HFFc6 (cell line): ENCODE measurements at regions not wholly inside any gene's neighbourhood (a gene's known extent, or its start where the extent isn't known, plus 50 kb on each side); places are given as distances from the start of the nearest gene placed in this dataset.

Experiments used
- DNase-seq: peaks from one replicate; pipeline ENCODE4 v3.0.0-alpha.2; 2018
- H3K27ac Mint-ChIP-seq: 2 replicates; pipeline ENCODE4 v1.8.0; 2020; ENCODE audit warnings: mild to moderate bottlenecking, mixed read lengths
- H3K27me3 Mint-ChIP-seq: 2 replicates; pipeline ENCODE4 v1.8.0; 2021; ENCODE audit warnings: mild to moderate bottlenecking, moderate library complexity, mixed read lengths; ENCODE audit not compliant: insufficient read depth
- H3K36me3 Mint-ChIP-seq: 2 replicates; pipeline ENCODE4 v1.8.0; 2021; ENCODE audit warnings: low read depth, mixed read lengths
- H3K4me1 Mint-ChIP-seq: 2 replicates; pipeline ENCODE4 v1.8.0; 2020; ENCODE audit warnings: low read depth, mixed read lengths
- H3K4me3 Mint-ChIP-seq: 2 replicates; pipeline ENCODE4 v1.8.0; 2020; ENCODE audit warnings: mild to moderate bottlenecking, moderate library complexity, mixed read lengths
- H3K9me3 Mint-ChIP-seq: 2 replicates; pipeline ENCODE4 v1.8.0; 2020; ENCODE audit warnings: mild to moderate bottlenecking, mixed read lengths
- CTCF ChIP-seq: fragments of 200-600 bp; sonication (generic); IDR thresholded peaks from 2 replicates; pipeline ENCODE4 v1.5.0; 2021; ENCODE audit warnings: antibody characterized with exemption, mild to moderate bottlenecking

- DNase-seq: no peak
- H3K4me3 Mint-ChIP-seq: no peak overlapping the region
- H3K4me1 Mint-ChIP-seq: no peaks in the 10 kb centered on the region
- H3K27me3 Mint-ChIP-seq: no peaks in the 10 kb centered on the region; the same call in 1 of the 2 replicates
- TF ChIP-seq CTCF: no peak
- no peak overlapping the region for H3K27ac Mint-ChIP-seq
- peaks cover 40% of the 10 kb centered on the region for H3K9me3 Mint-ChIP-seq
- H3K36me3 Mint-ChIP-seq: peaks cover 11% of the 10 kb centered on the region; the same call in 1 of the 2 replicates
Observed at GRCh38 chr14:82309199-82309598, 775.5 kb upstream of the SEL1L start.

GRCh38 chr14:82313889-82314288 lies 780.2 kb upstream of the SEL1L start:
- 0 out of 2 replicates have a peak, but pooled peaks cover 1% of the 10 kb centered on the region for H3K36me3 Mint-ChIP-seq
- H3K9me3 Mint-ChIP-seq: peaks cover 50% of the 10 kb centered on the region
- DNase-seq: no peak
- H3K27me3 Mint-ChIP-seq: no peaks in the 10 kb centered on the region
- no peak overlapping the region for H3K4me3 Mint-ChIP-seq
- no peaks in the 10 kb centered on the region for H3K4me1 Mint-ChIP-seq
- no peak for TF ChIP-seq CTCF
- H3K27ac Mint-ChIP-seq: no peak overlapping the region

GRCh38 chr14:82328442-82328841 lies 794.8 kb upstream of the SEL1L start:
- no peak for DNase-seq
- Mint-ChIP-seq H3K4me1 (no peaks in the 10 kb centered on the region), H3K36me3 (no peaks in the 10 kb centered on the region), H3K4me3 (no peak overlapping the region), H3K9me3 (peaks cover 32% of the 10 kb centered on the region), H3K27me3 (no peaks in the 10 kb centered on the region), H3K27ac (no peak overlapping the region)
- no peak for TF ChIP-seq CTCF

- H3K4me3 Mint-ChIP-seq: no peak overlapping the region
- H3K27ac Mint-ChIP-seq: no peak overlapping the region
- no peaks in the 10 kb centered on the region for H3K27me3 Mint-ChIP-seq
- H3K4me1 Mint-ChIP-seq: no peaks in the 10 kb centered on the region
- peaks cover 62% of the 10 kb centered on the region for H3K9me3 Mint-ChIP-seq
- H3K36me3 Mint-ChIP-seq: no peaks in the 10 kb centered on the region
- no peak for DNase-seq
- no peak for TF ChIP-seq CTCF
Observed at GRCh38 chr14:82341261-82341810, 807.7 kb upstream of the SEL1L start.

- H3K36me3 Mint-ChIP-seq: no peaks in the 10 kb centered on the region
- TF ChIP-seq CTCF: no peak
- no peak overlapping the region for H3K4me3 Mint-ChIP-seq
- H3K9me3 Mint-ChIP-seq: peaks cover 57% of the 10 kb centered on the region
- no peak for DNase-seq
- H3K27me3 Mint-ChIP-seq: no peaks in the 10 kb centered on the region
- H3K27ac Mint-ChIP-seq: no peak overlapping the region
- no peaks in the 10 kb centered on the region for H3K4me1 Mint-ChIP-seq
Observed at GRCh38 chr14:82342596-82342995, 808.9 kb upstream of the SEL1L start.

- H3K27ac Mint-ChIP-seq: no peak overlapping the region
- no peak for TF ChIP-seq CTCF
- no peaks in the 10 kb centered on the region for H3K27me3 Mint-ChIP-seq
- no peaks in the 10 kb centered on the region for H3K36me3 Mint-ChIP-seq
- H3K4me1 Mint-ChIP-seq: no peaks in the 10 kb centered on the region
- peaks cover 47% of the 10 kb centered on the region for H3K9me3 Mint-ChIP-seq
- DNase-seq: no peak
- H3K4me3 Mint-ChIP-seq: no peak overlapping the region
Observed at GRCh38 chr14:82345184-82345583, 811.5 kb upstream of the SEL1L start.
